KOPT-K1 (cell line): ENCODE measurements at regions not wholly inside any gene's neighbourhood (a gene's known extent, or its start where the extent isn't known, plus 50 kb on each side); places are given as distances from the start of the nearest gene placed in this dataset.

ENCODE experiments used
- H3K27ac ChIP-seq: fragments of 200-600 bp; sonication (generic); 2 replicates; pipeline ENCODE4 v1.5.1; 2016; ENCODE audit warnings: antibody characterized with exemption, mild to moderate bottlenecking, low read depth, low read length; ENCODE audit not compliant: poor library complexity, severe bottlenecking
- H3K36me3 ChIP-seq: fragments of 200-600 bp; sonication (generic); 2 replicates; pipeline ENCODE4 v1.5.1; 2017; ENCODE audit warnings: antibody characterized with exemption, mild to moderate bottlenecking, low read length, moderate library complexity; ENCODE audit not compliant: insufficient read depth
- H3K9me3 ChIP-seq: fragments of 200-600 bp; sonication (generic); 2 replicates; pipeline ENCODE4 v1.5.1; 2017; ENCODE audit warnings: antibody characterized with exemption, low read length, mild to moderate bottlenecking; ENCODE audit not compliant: insufficient read depth, poor library complexity, severe bottlenecking

- Histone ChIP-seq H3K36me3 (no peaks in the 10 kb centered on the region), H3K9me3 (no peaks in the 10 kb centered on the region), H3K27ac (no peak overlapping the region)
These were observed 66.7 kb downstream of the CD164 start for GRCh38 chr6:109315341-109316110.

- no peak overlapping the region for H3K27ac ChIP-seq
- no peaks in the 10 kb centered on the region for H3K9me3 ChIP-seq
- no peaks in the 10 kb centered on the region for H3K36me3 ChIP-seq
These were observed 68.0 kb downstream of the CD164 start for GRCh38 chr6:109314313-109314712.

GRCh38 chr6:109313139-109313538, 69.1 kb downstream of the CD164 start:
- Histone ChIP-seq H3K9me3 (no peaks in the 10 kb centered on the region), H3K36me3 (no peaks in the 10 kb centered on the region), H3K27ac (no peak overlapping the region)

GRCh38 chr6:109311471-109311870, 70.8 kb downstream of the CD164 start:
- H3K27ac ChIP-seq, result no peak overlapping the region
- H3K36me3 ChIP-seq, result no peaks in the 10 kb centered on the region
- no peaks in the 10 kb centered on the region for H3K9me3 ChIP-seq

GRCh38 chr6:109309917-109310316, 72.3 kb downstream of the CD164 start:
- no peaks in the 10 kb centered on the region for H3K9me3 ChIP-seq
- no peak overlapping the region for H3K27ac ChIP-seq
- H3K36me3 ChIP-seq, result no peaks in the 10 kb centered on the region

- Histone ChIP-seq H3K9me3 (no peaks in the 10 kb centered on the region), H3K27ac (no peak overlapping the region), H3K36me3 (no peaks in the 10 kb centered on the region)
These were observed 74.2 kb downstream of the CD164 start for GRCh38 chr6:109308018-109308492.

- no peaks in the 10 kb centered on the region for H3K9me3 ChIP-seq
These were observed 75.5 kb downstream of the CD164 start for GRCh38 chr6:109306733-109307132.

GRCh38 chr6:109305028-109305427, 77.2 kb downstream of the CD164 start:
- no peaks in the 10 kb centered on the region for H3K9me3 ChIP-seq
- peak overlapping the region; percentile 43 for H3K27ac ChIP-seq
- H3K36me3 ChIP-seq, result no peaks in the 10 kb centered on the region

More at GRCh38 chr6:109306733-109307132, 75.5 kb downstream of the CD164 start:
- H3K36me3 ChIP-seq, result no peaks in the 10 kb centered on the region
- no peak overlapping the region for H3K27ac ChIP-seq

GRCh38 chr6:109304284-109305015, 77.8 kb downstream of the CD164 start:
- Histone ChIP-seq H3K36me3 (no peaks in the 10 kb centered on the region), H3K27ac (peak overlapping the region; percentile 43), H3K9me3 (no peaks in the 10 kb centered on the region)

GRCh38 chr6:109303640-109304283, 78.5 kb downstream of the CD164 start:
- Histone ChIP-seq H3K27ac (peak overlapping the region; percentile 43), H3K36me3 (no peaks in the 10 kb centered on the region), H3K9me3 (no peaks in the 10 kb centered on the region)

- H3K36me3 ChIP-seq, result no peaks in the 10 kb centered on the region
- no peak overlapping the region for H3K27ac ChIP-seq
- H3K9me3 ChIP-seq, result no peaks in the 10 kb centered on the region
These were observed 79.1 kb downstream of the CD164 start for GRCh38 chr6:109303164-109303563.

GRCh38 chr6:109302176-109302575, 80.1 kb downstream of the CD164 start:
- no peak overlapping the region for H3K27ac ChIP-seq
- H3K36me3 ChIP-seq, result no peaks in the 10 kb centered on the region
- H3K9me3 ChIP-seq, result no peaks in the 10 kb centered on the region

GRCh38 chr6:109301418-109301817, 80.8 kb downstream of the CD164 start:
- H3K9me3 ChIP-seq, result no peaks in the 10 kb centered on the region
- no peaks in the 10 kb centered on the region for H3K36me3 ChIP-seq
- H3K27ac ChIP-seq, result no peak overlapping the region

GRCh38 chr6:109300874-109301273, 81.4 kb downstream of the CD164 start:
- H3K36me3 ChIP-seq, result no peaks in the 10 kb centered on the region
- no peaks in the 10 kb centered on the region for H3K9me3 ChIP-seq
- H3K27ac ChIP-seq, result no peak overlapping the region
